HG03159 (cell line): ENCODE measurements at regions not wholly inside any gene's neighbourhood (a gene's known extent, or its start where the extent isn't known, plus 50 kb on each side); places are given as distances from the start of the nearest gene placed in this dataset.

Experiments
- ATAC-seq: cut with Tn5 transposase; IDR thresholded peaks from one replicate; pipeline ENCODE4 v1.9.1; 2021; ENCODE audit warnings: mild to moderate bottlenecking, moderate library complexity; ENCODE audit not compliant: unreplicated experiment

DNA sequence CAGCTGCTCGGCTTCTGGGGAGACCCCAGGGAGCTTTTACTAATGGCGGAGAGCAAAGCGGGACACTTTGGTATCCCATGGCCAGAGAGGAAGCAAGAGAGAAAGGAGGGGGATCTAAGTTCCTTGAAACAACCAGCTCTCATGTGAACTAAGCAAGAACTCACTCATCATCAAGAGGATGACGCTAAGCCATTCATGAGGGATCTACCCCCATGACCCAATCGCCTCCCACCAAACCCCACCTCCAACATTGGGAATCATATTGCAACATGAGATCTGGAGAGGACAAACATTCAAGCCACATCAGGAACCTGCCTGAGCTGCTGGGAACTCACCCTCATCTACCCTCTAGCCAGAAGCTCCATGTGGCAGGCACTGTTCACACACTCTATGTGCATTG lies 372.1 kb upstream of the RUNX1 start:
- no peak for ATAC-seq

- ATAC-seq: no peak
Observed at GRCh38 chr21:35420656-35421055, 371.6 kb upstream of the RUNX1 start.

- ATAC-seq: no peak
Observed at GRCh38 chr21:35417762-35418161, 368.7 kb upstream of the RUNX1 start.

DNA sequence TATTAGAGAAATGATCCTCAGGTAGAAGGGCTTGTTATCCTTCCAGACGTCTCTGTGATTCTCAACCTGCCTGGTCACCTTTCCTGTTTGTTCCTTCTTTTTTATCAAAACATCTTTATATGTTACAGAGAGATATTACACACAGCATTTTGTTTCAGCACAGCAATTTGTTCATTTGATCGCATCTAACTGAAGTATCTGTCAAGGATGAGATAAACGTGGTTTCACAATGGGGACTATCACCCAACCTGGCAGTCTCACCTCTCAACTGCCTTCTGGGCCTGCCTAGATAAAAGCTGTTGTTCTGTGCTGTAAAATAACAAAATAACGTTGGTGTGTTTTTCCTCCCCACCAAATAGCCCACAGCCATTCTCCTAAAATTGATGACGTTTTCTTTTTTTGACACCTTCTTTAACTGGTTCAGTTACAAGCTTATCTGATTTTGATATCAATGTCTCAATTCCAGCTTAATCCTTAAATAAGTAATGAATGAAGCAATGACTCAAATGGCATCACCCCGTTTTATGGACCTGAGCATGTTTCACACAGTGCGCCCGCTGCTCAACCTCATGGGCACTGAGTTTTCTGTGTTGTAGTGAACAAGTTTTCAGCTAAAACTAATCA lies 367.9 kb upstream of the RUNX1 start:
- no peak for ATAC-seq

GRCh38 chr21:35414507-35415139 lies 365.5 kb upstream of the RUNX1 start:
- no peak for ATAC-seq

GRCh38 chr21:35414056-35414455 lies 365.0 kb upstream of the RUNX1 start:
- no peak for ATAC-seq

GRCh38 chr21:35412231-35412630 lies 363.1 kb upstream of the RUNX1 start:
- no peak for ATAC-seq

GRCh38 chr21:35411434-35411833 lies 362.3 kb upstream of the RUNX1 start:
- no peak for ATAC-seq

- no peak for ATAC-seq
Observed at GRCh38 chr21:35410656-35411055, 361.6 kb upstream of the RUNX1 start.

DNA sequence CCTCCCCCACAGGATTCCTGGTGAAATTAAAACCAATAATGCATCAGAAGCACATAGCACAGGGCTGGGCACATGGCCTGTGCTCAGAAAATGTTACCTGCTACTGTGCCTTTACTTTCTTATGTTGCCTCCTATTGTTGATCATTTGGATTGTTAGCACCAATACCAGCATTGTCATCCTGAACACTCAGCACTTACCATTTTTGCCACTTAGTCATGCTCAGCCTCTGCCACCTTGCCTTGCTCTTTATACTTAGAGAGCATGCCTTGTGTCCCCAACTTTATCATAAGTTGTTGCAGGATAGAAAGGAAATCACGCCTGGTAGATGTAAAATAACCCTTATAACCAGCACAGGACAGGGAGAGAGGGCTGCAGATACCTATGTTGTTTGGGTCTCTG lies 361.0 kb upstream of the RUNX1 start:
- no peak for ATAC-seq

GRCh38 chr21:35408401-35408800 lies 359.3 kb upstream of the RUNX1 start:
- no peak for ATAC-seq

- no peak for ATAC-seq
Observed at GRCh38 chr21:35406635-35407034, 357.5 kb upstream of the RUNX1 start.

- no peak for ATAC-seq
Observed at GRCh38 chr21:35405981-35406380, 356.9 kb upstream of the RUNX1 start.

DNA sequence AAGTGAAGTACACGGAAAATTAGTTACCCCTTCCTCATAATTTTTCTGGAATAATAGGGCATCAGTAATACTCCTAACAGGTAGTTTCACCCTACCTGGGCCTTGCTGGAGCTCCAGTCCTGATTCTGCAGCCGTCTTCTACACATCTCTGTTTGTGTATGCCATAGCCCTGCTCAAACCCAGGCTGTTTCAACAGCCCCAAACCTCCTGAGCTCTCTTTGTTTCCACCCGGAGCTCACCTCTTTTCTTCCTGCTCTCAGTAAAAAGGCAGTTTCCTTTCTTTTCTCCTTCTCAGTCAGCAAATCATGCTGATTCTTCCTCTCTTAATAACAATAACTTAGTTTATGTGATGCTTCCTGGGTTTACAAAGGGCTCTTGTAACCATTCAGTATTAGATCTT lies 355.1 kb upstream of the RUNX1 start:
- no peak for ATAC-seq

DNA sequence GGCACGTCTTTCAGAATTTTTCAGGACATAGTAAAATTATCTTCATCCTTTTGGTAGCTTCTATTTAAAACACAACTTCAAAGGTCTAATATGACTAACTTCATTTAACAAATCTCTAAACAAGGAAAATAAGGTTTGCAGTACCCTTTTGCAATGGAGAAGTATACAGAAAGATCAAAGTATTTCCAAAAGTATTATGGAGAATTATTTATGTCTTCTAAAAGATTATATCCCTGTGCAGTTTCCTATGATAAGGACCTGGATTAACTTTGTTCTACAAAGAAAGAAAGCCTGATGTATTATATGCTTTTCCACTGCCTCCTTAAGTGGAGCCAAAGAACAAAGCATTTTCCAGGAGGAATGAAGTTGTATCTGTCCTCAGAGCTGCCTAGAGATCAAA lies 353.0 kb upstream of the RUNX1 start:
- no peak for ATAC-seq

DNA sequence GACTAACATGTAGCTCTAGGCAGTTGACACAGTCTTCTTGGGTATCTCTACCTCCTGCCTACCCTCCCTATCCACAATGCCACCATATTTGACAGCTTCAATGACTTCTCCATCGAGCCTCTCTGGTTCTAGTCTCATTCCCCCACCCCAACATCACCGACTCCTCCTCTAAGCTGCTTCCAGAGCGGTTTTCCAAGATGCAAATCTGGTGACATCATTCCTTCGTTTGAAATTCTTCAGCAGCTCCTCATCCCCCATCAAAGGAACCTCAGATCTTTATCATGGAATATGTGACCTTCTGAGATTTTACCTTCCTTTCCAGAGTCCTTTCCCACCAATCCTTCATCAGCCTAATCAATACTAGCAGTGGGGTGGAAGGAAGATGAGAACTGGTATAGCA lies 352.4 kb upstream of the RUNX1 start:
- ATAC-seq: no peak

DNA sequence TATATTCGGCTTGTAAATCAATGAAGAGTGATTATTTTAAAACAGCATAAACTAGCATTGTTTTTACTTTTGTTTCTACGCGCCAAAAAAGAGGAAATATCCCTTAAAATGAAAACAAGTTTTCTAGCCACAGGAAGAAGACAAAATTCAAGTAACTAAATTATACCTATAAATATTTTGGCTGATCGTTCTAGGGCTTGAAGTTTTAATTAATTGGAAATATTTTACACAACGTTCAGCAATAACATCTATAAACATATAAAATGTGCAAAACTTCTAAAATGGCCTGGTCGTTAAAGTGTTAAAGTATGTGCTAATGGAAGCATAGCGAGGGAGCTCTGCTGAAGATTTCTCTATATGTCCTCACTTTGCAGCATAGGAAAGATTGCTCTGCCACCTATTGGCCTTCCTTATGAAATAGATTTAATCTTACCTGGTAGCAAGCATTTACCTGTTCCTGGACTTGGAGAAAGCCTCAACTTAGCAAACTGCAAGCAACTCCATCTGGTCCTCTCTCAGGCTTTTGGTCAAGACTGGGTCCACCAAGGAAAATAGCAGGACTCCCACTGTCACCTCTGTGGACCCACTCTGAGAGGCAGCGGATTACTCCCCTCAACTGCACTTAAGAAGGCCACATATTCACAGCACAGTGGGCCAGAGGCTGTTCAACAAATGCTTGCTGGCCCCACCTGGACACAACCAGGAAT lies 351.3 kb upstream of the RUNX1 start:
- no peak for ATAC-seq

DNA sequence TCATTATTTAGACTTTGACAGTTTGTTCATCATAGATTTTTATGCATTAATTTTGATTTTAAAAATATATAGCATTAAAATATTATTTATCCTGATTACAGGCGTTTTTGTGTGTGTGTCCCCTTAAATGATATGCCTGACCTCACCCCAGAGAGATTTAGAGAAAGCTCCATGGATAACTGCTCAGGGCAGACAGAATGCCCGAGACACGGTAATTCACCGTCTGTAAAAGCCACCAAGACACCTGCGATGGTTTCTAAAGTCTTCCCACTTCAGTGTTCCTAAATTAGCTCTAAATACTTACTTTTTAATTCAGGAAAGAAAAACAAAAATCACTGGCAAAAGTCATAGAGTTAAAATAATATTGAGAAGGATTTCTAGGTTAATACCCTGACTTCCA lies 350.6 kb upstream of the RUNX1 start:
- ATAC-seq: no peak

DNA sequence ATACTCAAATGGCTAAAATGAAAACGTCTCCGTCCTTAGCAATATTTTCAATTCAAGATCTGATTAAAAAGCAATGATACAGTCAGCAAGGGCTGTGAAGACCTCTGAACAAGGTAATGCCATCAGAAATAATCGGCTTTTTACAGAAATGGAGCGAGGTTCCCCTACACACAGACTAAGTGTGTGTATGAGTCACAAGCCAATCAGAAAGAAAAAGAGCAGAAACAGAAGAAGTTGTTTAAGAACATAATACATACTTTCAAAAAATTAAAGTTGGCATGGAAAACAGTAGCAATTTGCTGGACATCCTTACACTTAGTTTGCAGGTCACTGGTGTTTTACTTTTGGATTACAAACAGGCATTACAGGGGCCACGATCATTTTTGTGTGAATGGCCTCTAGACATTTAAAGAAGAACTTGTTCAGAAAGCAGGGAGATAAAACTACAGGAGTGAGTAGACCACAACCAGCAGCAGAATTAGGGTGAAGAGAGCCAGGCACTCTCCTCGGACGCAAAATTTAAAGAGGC lies 350.0 kb upstream of the RUNX1 start:
- no peak for ATAC-seq

GRCh38 chr21:35398346-35398982 lies 349.4 kb upstream of the RUNX1 start:
- ATAC-seq: no peak

- ATAC-seq: no peak
Observed at GRCh38 chr21:35397781-35398180, 348.7 kb upstream of the RUNX1 start.

GRCh38 chr21:35396655-35397054 lies 347.6 kb upstream of the RUNX1 start:
- no peak for ATAC-seq
